ACHN (cell line): ENCODE measurements at regions not wholly inside any gene's neighbourhood (a gene's known extent, or its start where the extent isn't known, plus 50 kb on each side); places are given as distances from the start of the nearest gene placed in this dataset.

ENCODE experiments used
- DNase-seq: peaks from one replicate; pipeline ENCODE4 v3.0.0-alpha.2; 2015
- in situ Hi-C: cut with HindIII; loops from 2 replicates; pipeline ENCODE4 v1.10.0; 2017; ENCODE audit warnings: low sequenced_read_pairs, low pct_ligation_motif_present, low pct_unique_long_range_greater_than_20kb

- in situ Hi-C loops: no loop called here
Observed at GRCh38 chr13:69474011-69474685, 633.5 kb upstream of the ATXN8OS start.

GRCh38 chr13:69468624-69469023 is 639.0 kb upstream of the ATXN8OS start:
- in situ Hi-C loops: no loop called here
- no peak for DNase-seq

More at GRCh38 chr13:69474011-69474685, 633.5 kb upstream of the ATXN8OS start:
- DNase-seq: no peak

- no peak for DNase-seq
- in situ Hi-C loops: no loop called here
Observed at GRCh38 chr13:69461397-69461796, 646.2 kb upstream of the ATXN8OS start.

GRCh38 chr13:69459346-69459745 is 648.3 kb upstream of the ATXN8OS start:
- DNase-seq: no peak
- in situ Hi-C loops: no loop called here

- DNase-seq: no peak
- in situ Hi-C loops: no loop called here
Observed at GRCh38 chr13:69458013-69458412, 649.6 kb upstream of the ATXN8OS start.

GRCh38 chr13:69450245-69450644 is 657.4 kb upstream of the ATXN8OS start:
- in situ Hi-C loops: no loop called here
- no peak for DNase-seq

- in situ Hi-C loops: no loop called here
- DNase-seq: no peak
Observed at GRCh38 chr13:69425235-69425634, 682.4 kb upstream of the ATXN8OS start.

- no peak for DNase-seq
- in situ Hi-C loops: no loop called here
Observed at GRCh38 chr13:69423844-69424243, 683.8 kb upstream of the ATXN8OS start.

GRCh38 chr13:69418319-69418718 is 689.3 kb upstream of the ATXN8OS start:
- in situ Hi-C loops: no loop called here
- DNase-seq: no peak

- DNase-seq: no peak
- in situ Hi-C loops: no loop called here
Observed at GRCh38 chr13:69410761-69411160, 696.9 kb upstream of the ATXN8OS start.

GRCh38 chr13:69391756-69392155 is 715.9 kb upstream of the ATXN8OS start:
- in situ Hi-C loops: no loop called here
- no peak for DNase-seq

GRCh38 chr13:69389899-69390298 is 717.7 kb upstream of the ATXN8OS start:
- no peak for DNase-seq
- in situ Hi-C loops: no loop called here

- in situ Hi-C loops: no loop called here
- DNase-seq: no peak
Observed at GRCh38 chr13:69373747-69374425, 733.7 kb upstream of the ATXN8OS start.

GRCh38 chr13:69363360-69363759 is 744.3 kb upstream of the ATXN8OS start:
- in situ Hi-C loops: no loop called here
- no peak for DNase-seq

- in situ Hi-C loops: no loop called here
- no peak for DNase-seq
Observed at GRCh38 chr13:69331245-69331644, 776.4 kb upstream of the ATXN8OS start.

- peak; percentile 46 for DNase-seq
Observed at GRCh38 chr13:69324090-69324886, 783.3 kb upstream of the ATXN8OS start.

GRCh38 chr13:69319656-69320055 is 788.0 kb upstream of the ATXN8OS start:
- in situ Hi-C loops: no loop called here
- DNase-seq: no peak

More at GRCh38 chr13:69324090-69324886, 783.3 kb upstream of the ATXN8OS start:
- in situ Hi-C loops: no loop called here

- DNase-seq: no peak
- in situ Hi-C loops: no loop called here
Observed at GRCh38 chr13:69315039-69315438, 792.6 kb upstream of the ATXN8OS start.

- DNase-seq: peak; percentile 12
- in situ Hi-C loops: no loop called here
Observed at GRCh38 chr13:69306766-69307165, 800.9 kb upstream of the ATXN8OS start.
